ENCODE measurements at regions not wholly inside any gene's neighbourhood (a gene's known extent, or its start where the extent isn't known, plus 50 kb on each side); places are given as distances from the start of the nearest gene placed in this dataset.

GRCh38 chr6:165183496-165184140 lies 125.8 kb downstream of the C6orf118 start:
- TF ChIP-seq CTCF (IDR thresholded peaks at IDR 0.05; ENCODE audit: insufficient read depth, low read length, poor library complexity, severe bottlenecking) = no peak
- no peak overlapping the region for H3K4me3 ChIP-seq (ENCODE audit: low read depth, low read length)
- H3K27me3 ChIP-seq (ENCODE audit: control insufficient read depth, insufficient read depth, low read length) = no peaks in the 10 kb centered on the region
- DNase-seq (ENCODE audit: low read depth) = no peak
- no peaks in the 10 kb centered on the region for H3K36me3 ChIP-seq (ENCODE audit: control insufficient read depth, insufficient read depth, low read length)

- no peak for DNase-seq (ENCODE audit: low read depth)
- H3K4me3 ChIP-seq (ENCODE audit: low read depth, low read length) = no peak overlapping the region
- H3K27me3 ChIP-seq (ENCODE audit: control insufficient read depth, insufficient read depth, low read length) = no peaks in the 10 kb centered on the region
- H3K36me3 ChIP-seq (ENCODE audit: control insufficient read depth, insufficient read depth, low read length) = no peaks in the 10 kb centered on the region
- TF ChIP-seq CTCF (IDR thresholded peaks at IDR 0.05; ENCODE audit: insufficient read depth, low read length, poor library complexity, severe bottlenecking) = no peak
Measured at GRCh38 chr6:165183071-165183470, 126.3 kb downstream of the C6orf118 start.

GRCh38 chr6:165181951-165182414 lies 127.4 kb downstream of the C6orf118 start:
- peak; percentile 86 for DNase-seq (ENCODE audit: low read depth)
- no peak overlapping the region for H3K4me3 ChIP-seq (ENCODE audit: low read depth, low read length)
- TF ChIP-seq CTCF (IDR thresholded peaks at IDR 0.05; ENCODE audit: insufficient read depth, low read length, poor library complexity, severe bottlenecking) = no peak

GRCh38 chr6:165178056-165178455 lies 131.3 kb downstream of the C6orf118 start:
- Histone ChIP-seq H3K4me3 (ENCODE audit: low read depth, low read length) (no peak overlapping the region), H3K36me3 (ENCODE audit: control insufficient read depth, insufficient read depth, low read length) (no peaks in the 10 kb centered on the region), H3K27me3 (ENCODE audit: control insufficient read depth, insufficient read depth, low read length) (no peaks in the 10 kb centered on the region)
- peak; percentile 56 for DNase-seq (ENCODE audit: low read depth)
- no peak for TF ChIP-seq CTCF (IDR thresholded peaks at IDR 0.05; ENCODE audit: insufficient read depth, low read length, poor library complexity, severe bottlenecking)

More at GRCh38 chr6:165181951-165182414, 127.4 kb downstream of the C6orf118 start:
- Histone ChIP-seq H3K27me3 (ENCODE audit: control insufficient read depth, insufficient read depth, low read length) (no peaks in the 10 kb centered on the region), H3K36me3 (ENCODE audit: control insufficient read depth, insufficient read depth, low read length) (no peaks in the 10 kb centered on the region)

GRCh38 chr6:165173484-165173883 lies 135.9 kb downstream of the C6orf118 start:
- DNase-seq (ENCODE audit: low read depth) = no peak
- Histone ChIP-seq H3K36me3 (ENCODE audit: control insufficient read depth, insufficient read depth, low read length) (no peaks in the 10 kb centered on the region), H3K27me3 (ENCODE audit: control insufficient read depth, insufficient read depth, low read length) (no peaks in the 10 kb centered on the region), H3K4me3 (ENCODE audit: low read depth, low read length) (no peak overlapping the region)
- TF ChIP-seq CTCF (IDR thresholded peaks at IDR 0.05; ENCODE audit: insufficient read depth, low read length, poor library complexity, severe bottlenecking) = no peak

GRCh38 chr6:165167861-165168260 lies 141.5 kb downstream of the C6orf118 start:
- DNase-seq (ENCODE audit: low read depth) = no peak
- H3K4me3 ChIP-seq (ENCODE audit: low read depth, low read length) = no peak overlapping the region
- H3K27me3 ChIP-seq (ENCODE audit: control insufficient read depth, insufficient read depth, low read length) = no peaks in the 10 kb centered on the region
- no peak for TF ChIP-seq CTCF (IDR thresholded peaks at IDR 0.05; ENCODE audit: insufficient read depth, low read length, poor library complexity, severe bottlenecking)
- no peaks in the 10 kb centered on the region for H3K36me3 ChIP-seq (ENCODE audit: control insufficient read depth, insufficient read depth, low read length)
